IMR-90 (cell line): ENCODE measurements at regions not wholly inside any gene's neighbourhood (a gene's known extent, or its start where the extent isn't known, plus 50 kb on each side); places are given as distances from the start of the nearest gene placed in this dataset.

Experiments used
- ATAC-seq: fragments of 200-7000 bp; cut with Tn5 transposase; 2 replicates; pipeline ENCODE4 v1.9.1; 2020; ENCODE audit warnings: low read depth, mild to moderate bottlenecking, moderate library complexity
- BruUV-seq: library from RNA; stranded (reverse); fragments of 400-500 nt; replicated peaks from 2 replicates; lab custom pipeline; 2021; lab: Mats Ljungman, UMichigan
- CTCF ChIA-PET: fragments of 300-600 bp; formaldehyde crosslinking; extraction: SDS; loops from one replicate; lab custom pipeline; 2021; ENCODE audit warnings: antibody characterized with exemption; lab: Yijun Ruan, JAX
- POLR2A ChIA-PET: fragments of 300-600 bp; sonication (Branson Sonifier 250); formaldehyde crosslinking; loops from one replicate; lab custom pipeline; 2022; ENCODE audit warnings: antibody characterized with exemption; ENCODE audit not compliant: unreplicated experiment; lab: Charles Lee
- DNase-seq: peaks from one replicate; pipeline ENCODE4 v3.0.0; 2013
- H2AFZ ChIP-seq: replicated peaks from 2 replicates; pipeline ENCODE3; 2013; ENCODE audit warnings: low read length, mild to moderate bottlenecking; ENCODE audit not compliant: poor library complexity
- H2AK5ac ChIP-seq: 2 replicates; pipeline ENCODE4 v1.6.1; 2013; ENCODE audit warnings: low read depth, low read length, inconsistent platforms
- H2AK9ac ChIP-seq: replicated peaks from 2 replicates; pipeline ENCODE3; 2013; ENCODE audit warnings: mild to moderate bottlenecking, low read depth, low read length, moderate library complexity; ENCODE audit not compliant: poor library complexity
- H2BK120ac ChIP-seq: 2 replicates; pipeline ENCODE4 v1.6.1; 2013; ENCODE audit warnings: low read depth, low read length, inconsistent platforms
- H2BK15ac ChIP-seq: 3 replicates; pipeline ENCODE4 v1.6.1; 2013; ENCODE audit warnings: low read depth, low read length, inconsistent platforms
- H2BK20ac ChIP-seq: 2 replicates; pipeline ENCODE4 v1.6.1; 2013; ENCODE audit warnings: low read depth, mild to moderate bottlenecking, inconsistent platforms, low read length, moderate library complexity
- H2BK5ac ChIP-seq: 2 replicates; pipeline ENCODE4 v1.6.1; 2013; ENCODE audit warnings: mild to moderate bottlenecking, low read depth, low read length, inconsistent platforms; ENCODE audit not compliant: poor library complexity, severe bottlenecking
- H3K14ac ChIP-seq: replicated peaks from 2 replicates; pipeline ENCODE4 v1.6.1; 2013; ENCODE audit warnings: low read depth, low read length, inconsistent platforms
- H3K18ac ChIP-seq: 2 replicates; pipeline ENCODE4 v1.6.1; 2013; ENCODE audit warnings: low read depth, low read length, control low read depth
- H3K23ac ChIP-seq: 2 replicates; pipeline ENCODE4 v1.6.1; 2013; ENCODE audit warnings: low read depth, low read length, inconsistent platforms
- H3K27ac ChIP-seq: 2 replicates; pipeline ENCODE4 v1.5.1; 2013; ENCODE audit warnings: mild to moderate bottlenecking, control low read depth, low read length; ENCODE audit not compliant: insufficient read depth
- H3K27me3 ChIP-seq: 2 replicates; pipeline ENCODE4 v1.6.1; 2013; ENCODE audit warnings: low read length; ENCODE audit not compliant: control insufficient read depth, insufficient read depth
- H3K36me3 ChIP-seq: 2 replicates; pipeline ENCODE4 v1.6.1; 2013; ENCODE audit warnings: low read length, mixed read lengths; ENCODE audit not compliant: control insufficient read depth, insufficient read depth
- H3K4ac ChIP-seq: 2 replicates; pipeline ENCODE4 v1.6.1; 2013; ENCODE audit warnings: low read depth, low read length, inconsistent platforms
- H3K4me1 ChIP-seq: 2 replicates; pipeline ENCODE4 v1.6.1; 2013; ENCODE audit warnings: low read length, mixed read lengths; ENCODE audit not compliant: control insufficient read depth, insufficient read depth
- H3K4me2 ChIP-seq: 2 replicates; pipeline ENCODE4 v1.6.1; 2013; ENCODE audit warnings: low read depth, mild to moderate bottlenecking, control low read depth, low read length, moderate library complexity
- H3K4me3 ChIP-seq: 2 replicates; pipeline ENCODE4 v1.5.1; 2013; ENCODE audit warnings: low read depth, mild to moderate bottlenecking, control low read depth, low read length, moderate library complexity; ENCODE audit not compliant: insufficient read depth
- H3K56ac ChIP-seq: 2 replicates; pipeline ENCODE4 v1.6.1; 2013; ENCODE audit warnings: low read length, inconsistent platforms; ENCODE audit not compliant: insufficient read depth; ENCODE audit errors: extremely low read depth
- H3K79me1 ChIP-seq, 2 experiments: 2 replicates each; pipeline ENCODE4 v1.6.1; 2013; ENCODE audit warnings: low read length in 2 of 2, inconsistent platforms in 1 of 2, low read depth in 1 of 2
- H3K9ac ChIP-seq: 2 replicates; pipeline ENCODE4 v1.6.1; 2013; ENCODE audit warnings: low read depth, low read length, control low read depth
- H3K9me1 ChIP-seq: 2 replicates; pipeline ENCODE4 v1.6.1; 2013; ENCODE audit warnings: low read length, inconsistent platforms; ENCODE audit not compliant: insufficient read depth
- H3K9me3 ChIP-seq: 2 replicates; pipeline ENCODE4 v1.6.1; 2013; ENCODE audit warnings: low read length; ENCODE audit not compliant: control insufficient read depth, insufficient read depth
- H4K20me1 ChIP-seq: 2 replicates; pipeline ENCODE4 v1.6.1; 2013; ENCODE audit warnings: low read length, inconsistent platforms; ENCODE audit not compliant: insufficient read depth
- H4K5ac ChIP-seq: 2 replicates; pipeline ENCODE4 v1.6.1; 2013; ENCODE audit warnings: mild to moderate bottlenecking, low read depth, low read length, control low read depth
- H4K8ac ChIP-seq, 2 experiments: 2 replicates each; pipeline ENCODE4 v1.6.1; 2013; ENCODE audit warnings: low read depth in 2 of 2, low read length in 2 of 2, control low read depth in 1 of 2, inconsistent platforms in 1 of 2
- H4K91ac ChIP-seq: 2 replicates; pipeline ENCODE4 v1.6.1; 2013; ENCODE audit warnings: low read depth, low read length, inconsistent platforms; ENCODE audit not compliant: insufficient read depth
- BHLHE40 ChIP-seq: fragments of 150-350 bp; IDR thresholded peaks from 2 replicates; pipeline ENCODE4 v1.6.1; 2016; ENCODE audit warnings: mild to moderate bottlenecking, low read depth, low read length
- NFE2L2 ChIP-seq: fragments of 150-350 bp; IDR thresholded peaks from 2 replicates; pipeline ENCODE4 v1.6.1; 2016; ENCODE audit warnings: low read depth, mild to moderate bottlenecking, low read length
- POLR2A ChIP-seq: IDR thresholded peaks from 2 replicates; pipeline ENCODE4 v1.6.1; 2012; ENCODE audit warnings: mild to moderate bottlenecking, low read depth, low read length
- RAD21 ChIP-seq: IDR thresholded peaks from 2 replicates; pipeline ENCODE4 v1.6.1; 2012; ENCODE audit warnings: low read length, improper control_type of control experiment
- WGBS, 2 experiments: methylation state at CpG; one replicate each; pipeline versions ENCODE4 v1.1.5 to v1.1.7; 2013; ENCODE audit warnings: missing lambda C conversion rate in 2 of 2; ENCODE audit not compliant: insufficient read length in 1 of 2; ENCODE audit errors: extremely low coverage in 2 of 2; 5-methylcytosine and 5-hydroxymethylcytosine counted together
- dilution Hi-C: fragments of 300-500 bp; cut with HindIII; formaldehyde crosslinking; loops from one replicate; pipeline ENCODE4 v1.14.3; 2018; ENCODE audit warnings: low sequenced_read_pairs; ENCODE audit not compliant: unreplicated experiment
- in situ Hi-C: fragments of 300-500 bp; cut with MboI; formaldehyde crosslinking; loops from 3 replicates; pipeline ENCODE4 v1.14.3; 2019; ENCODE audit warnings: low sequenced_read_pairs, inconsistent platforms, mixed read lengths
- intact Hi-C: fragments of 100-400 bp; cut with micrococcal nuclease; formaldehyde crosslinking; loops from 2 replicates; pipeline ENCODE4 v1.10.0; 2022
- TF ChIP-seq, protein P1 (sequence below): conservative IDR thresholded peaks from 2 replicates; pipeline ENCODE4 v1.5.1; 2012; ENCODE audit warnings: mild to moderate bottlenecking, low read depth, low read length, improper control_type of control experiment
- TF ChIP-seq, protein P2 (sequence below): fragments of 150-350 bp; IDR thresholded peaks from 2 replicates; pipeline ENCODE4 v1.6.1; 2017; ENCODE audit warnings: mild to moderate bottlenecking, antibody characterized with exemption, low read length, low read depth

DNA sequence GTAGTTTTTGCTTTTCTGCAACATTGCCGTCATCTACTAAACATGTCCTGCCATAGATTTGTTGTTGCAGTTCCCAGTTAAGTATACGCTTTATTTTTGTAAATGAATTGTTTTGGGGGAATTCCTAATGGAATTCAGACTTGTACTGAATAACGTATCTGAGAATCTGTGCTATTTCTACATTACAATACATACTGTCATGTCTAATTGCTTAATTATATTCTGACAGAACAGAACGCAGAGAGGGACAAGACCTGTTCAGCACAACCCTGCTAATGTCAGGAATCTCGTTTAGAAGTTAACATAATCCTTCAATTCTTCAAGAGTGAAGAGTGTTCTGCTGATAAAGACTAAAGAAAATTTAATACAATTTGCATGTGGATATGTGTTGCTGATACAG, 861.1 kb upstream of the KLHL1 start:
- no TSS peak for BruUV-seq
- no peak overlapping the region for H4K5ac ChIP-seq

More for the DNA sequence above, 861.1 kb upstream of the KLHL1 start:
- H3K9me1 ChIP-seq, result no peaks in the 10 kb centered on the region
- in situ Hi-C loops, result loop anchor here (25.0 kb wide), 1 partner anchor 1718 kb away; no protein-coding TSS in a partner anchor
- intact Hi-C loops, result loop anchor here (10.0 kb wide), 1 partner anchor 1725 kb away; no protein-coding TSS in a partner anchor
- no peak overlapping the region for H3K4me2 ChIP-seq
- H3K36me3 ChIP-seq, result no peaks in the 10 kb centered on the region
- H2BK120ac ChIP-seq, result no peak overlapping the region
- H2AK9ac ChIP-seq, result no peak overlapping the region
- H2BK5ac ChIP-seq, result no peak overlapping the region
- TF ChIP-seq, protein P1, sequence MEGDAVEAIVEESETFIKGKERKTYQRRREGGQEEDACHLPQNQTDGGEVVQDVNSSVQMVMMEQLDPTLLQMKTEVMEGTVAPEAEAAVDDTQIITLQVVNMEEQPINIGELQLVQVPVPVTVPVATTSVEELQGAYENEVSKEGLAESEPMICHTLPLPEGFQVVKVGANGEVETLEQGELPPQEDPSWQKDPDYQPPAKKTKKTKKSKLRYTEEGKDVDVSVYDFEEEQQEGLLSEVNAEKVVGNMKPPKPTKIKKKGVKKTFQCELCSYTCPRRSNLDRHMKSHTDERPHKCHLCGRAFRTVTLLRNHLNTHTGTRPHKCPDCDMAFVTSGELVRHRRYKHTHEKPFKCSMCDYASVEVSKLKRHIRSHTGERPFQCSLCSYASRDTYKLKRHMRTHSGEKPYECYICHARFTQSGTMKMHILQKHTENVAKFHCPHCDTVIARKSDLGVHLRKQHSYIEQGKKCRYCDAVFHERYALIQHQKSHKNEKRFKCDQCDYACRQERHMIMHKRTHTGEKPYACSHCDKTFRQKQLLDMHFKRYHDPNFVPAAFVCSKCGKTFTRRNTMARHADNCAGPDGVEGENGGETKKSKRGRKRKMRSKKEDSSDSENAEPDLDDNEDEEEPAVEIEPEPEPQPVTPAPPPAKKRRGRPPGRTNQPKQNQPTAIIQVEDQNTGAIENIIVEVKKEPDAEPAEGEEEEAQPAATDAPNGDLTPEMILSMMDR, result no peak
- no peak for TF ChIP-seq RAD21
- no peak for TF ChIP-seq POLR2A
- TF ChIP-seq, protein P2, sequence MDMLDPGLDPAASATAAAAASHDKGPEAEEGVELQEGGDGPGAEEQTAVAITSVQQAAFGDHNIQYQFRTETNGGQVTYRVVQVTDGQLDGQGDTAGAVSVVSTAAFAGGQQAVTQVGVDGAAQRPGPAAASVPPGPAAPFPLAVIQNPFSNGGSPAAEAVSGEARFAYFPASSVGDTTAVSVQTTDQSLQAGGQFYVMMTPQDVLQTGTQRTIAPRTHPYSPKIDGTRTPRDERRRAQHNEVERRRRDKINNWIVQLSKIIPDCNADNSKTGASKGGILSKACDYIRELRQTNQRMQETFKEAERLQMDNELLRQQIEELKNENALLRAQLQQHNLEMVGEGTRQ, result no peak
- no peak for TF ChIP-seq BHLHE40
- no peak for TF ChIP-seq NFE2L2
- H3K4me3 ChIP-seq, result no peak overlapping the region
- no peak overlapping the region for H3K9ac ChIP-seq
- no peak overlapping the region for H3K18ac ChIP-seq
- H4K8ac ChIP-seq, result no peak overlapping the region
- dilution Hi-C loops, result no loop called here
- H3K9me3 ChIP-seq, result no peaks in the 10 kb centered on the region
- H3K4ac ChIP-seq, result no peak overlapping the region
- ChIA-PET CTCF (interaction anchor here (0.7 to 0.8 kb wide), 2 partner anchors 15 to 1101 kb away, joined by 6 read pairs; no protein-coding TSS in a partner anchor), POLR2A (no interaction called here)
- no peak overlapping the region for H2AFZ ChIP-seq
- H3K4me1 ChIP-seq, result no peaks in the 10 kb centered on the region
- no peak overlapping the region for H2BK15ac ChIP-seq
- DNase-seq, result no peak
- H3K79me1 ChIP-seq, result no peaks in the 10 kb centered on the region
- ATAC-seq, result no peak
- no peaks in the 10 kb centered on the region for H4K20me1 ChIP-seq
- H3K14ac ChIP-seq, result no peak overlapping the region
- no peak overlapping the region for H3K27ac ChIP-seq
- no peak overlapping the region for H2BK20ac ChIP-seq
- no peaks in the 10 kb centered on the region for H3K27me3 ChIP-seq
- no CpG with 5 or more reads among the region's 5 CpGs for WGBS, 2 experiments
- no peak overlapping the region for H2AK5ac ChIP-seq
- no peak overlapping the region for H3K23ac ChIP-seq
- no peak overlapping the region for H3K56ac ChIP-seq
- H4K91ac ChIP-seq, result no peak overlapping the region
